SU-DHL-6 (cell line): ENCODE measurements at regions not wholly inside any gene's neighbourhood (a gene's known extent, or its start where the extent isn't known, plus 50 kb on each side); places are given as distances from the start of the nearest gene placed in this dataset.

ENCODE experiments used
- EZH2phosphoT487 ChIP-seq: fragments of 200-600 bp; sonication (generic), shearing (Covaris generic); conservative IDR thresholded peaks from 2 replicates; pipeline ENCODE4 v1.6.1; 2018; ENCODE audit warnings: mild to moderate bottlenecking, antibody characterized with exemption, low read length, moderate library complexity, mixed read lengths
- TF ChIP-seq, protein P1 (sequence below): fragments of 200-600 bp; sonication (generic); IDR thresholded peaks from one replicate; pipeline ENCODE4 v1.5.1; 2017; ENCODE audit warnings: antibody characterized with exemption, mild to moderate bottlenecking, low read length, moderate library complexity; ENCODE audit not compliant: insufficient read depth, poor library complexity, severe bottlenecking

- TF ChIP-seq, protein P1, sequence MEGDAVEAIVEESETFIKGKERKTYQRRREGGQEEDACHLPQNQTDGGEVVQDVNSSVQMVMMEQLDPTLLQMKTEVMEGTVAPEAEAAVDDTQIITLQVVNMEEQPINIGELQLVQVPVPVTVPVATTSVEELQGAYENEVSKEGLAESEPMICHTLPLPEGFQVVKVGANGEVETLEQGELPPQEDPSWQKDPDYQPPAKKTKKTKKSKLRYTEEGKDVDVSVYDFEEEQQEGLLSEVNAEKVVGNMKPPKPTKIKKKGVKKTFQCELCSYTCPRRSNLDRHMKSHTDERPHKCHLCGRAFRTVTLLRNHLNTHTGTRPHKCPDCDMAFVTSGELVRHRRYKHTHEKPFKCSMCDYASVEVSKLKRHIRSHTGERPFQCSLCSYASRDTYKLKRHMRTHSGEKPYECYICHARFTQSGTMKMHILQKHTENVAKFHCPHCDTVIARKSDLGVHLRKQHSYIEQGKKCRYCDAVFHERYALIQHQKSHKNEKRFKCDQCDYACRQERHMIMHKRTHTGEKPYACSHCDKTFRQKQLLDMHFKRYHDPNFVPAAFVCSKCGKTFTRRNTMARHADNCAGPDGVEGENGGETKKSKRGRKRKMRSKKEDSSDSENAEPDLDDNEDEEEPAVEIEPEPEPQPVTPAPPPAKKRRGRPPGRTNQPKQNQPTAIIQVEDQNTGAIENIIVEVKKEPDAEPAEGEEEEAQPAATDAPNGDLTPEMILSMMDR = no peak
- no peak for TF ChIP-seq EZH2phosphoT487
Observed at GRCh38 chr13:85741017-85741416, 58.2 kb downstream of the SLITRK6 start.
